ENCODE measurements at regions not wholly inside any gene's neighbourhood (a gene's known extent, or its start where the extent isn't known, plus 50 kb on each side); places are given as distances from the start of the nearest gene placed in this dataset.
"Not testable (repeated sequence)": the region's sequence is repeated elsewhere in the genome, so short reads cannot be mapped to it uniquely, and the experiment has no call there.

- H3K9me3 Mint-ChIP-seq; H3K4me3 Mint-ChIP-seq; POLR2A ChIA-PET; H3K27me3 Mint-ChIP-seq; H3K4me1 Mint-ChIP-seq (ENCODE audit: low read depth); DNase-seq; intact Hi-C loops (cut with micrococcal nuclease); CTCF ChIA-PET; H3K36me3 Mint-ChIP-seq; H3K27ac Mint-ChIP-seq: not testable (repeated sequence)
Observed at GRCh38 chr1:25171013-25171412, 61.3 kb downstream of the SYF2 start.

DNA sequence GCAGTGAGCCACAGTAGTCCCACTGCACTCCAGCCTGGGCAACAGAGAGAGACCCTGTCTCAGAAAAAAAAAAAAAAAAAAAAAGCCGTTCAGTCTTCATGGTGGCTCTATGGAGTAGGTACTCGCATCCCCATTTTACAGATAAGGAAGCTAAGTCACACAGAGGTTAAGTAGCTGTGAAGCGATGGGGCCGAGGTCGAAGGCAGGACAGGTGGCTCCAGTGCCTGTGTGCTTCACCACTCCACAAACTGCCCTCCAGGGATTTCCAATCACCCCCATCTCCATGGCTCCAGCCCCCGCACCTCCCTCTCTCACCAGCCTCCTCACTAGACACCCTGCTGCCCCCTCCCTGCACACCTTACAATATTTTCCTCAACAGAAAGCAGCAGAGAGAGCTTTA, 61.9 kb downstream of the SYF2 start:
- CTCF ChIA-PET, result no interaction called here
- no peak overlapping the region for H3K4me3 Mint-ChIP-seq
- intact Hi-C loops (cut with micrococcal nuclease), result no loop called here
- no peaks in the 10 kb centered on the region for H3K4me1 Mint-ChIP-seq (ENCODE audit: low read depth)
- H3K36me3 Mint-ChIP-seq, result no peaks in the 10 kb centered on the region
- POLR2A ChIA-PET, result no interaction called here
- H3K27me3 Mint-ChIP-seq, result no peaks in the 10 kb centered on the region
- no peaks in the 10 kb centered on the region for H3K9me3 Mint-ChIP-seq
- no peak overlapping the region for H3K27ac Mint-ChIP-seq
- no peak for DNase-seq

DNA sequence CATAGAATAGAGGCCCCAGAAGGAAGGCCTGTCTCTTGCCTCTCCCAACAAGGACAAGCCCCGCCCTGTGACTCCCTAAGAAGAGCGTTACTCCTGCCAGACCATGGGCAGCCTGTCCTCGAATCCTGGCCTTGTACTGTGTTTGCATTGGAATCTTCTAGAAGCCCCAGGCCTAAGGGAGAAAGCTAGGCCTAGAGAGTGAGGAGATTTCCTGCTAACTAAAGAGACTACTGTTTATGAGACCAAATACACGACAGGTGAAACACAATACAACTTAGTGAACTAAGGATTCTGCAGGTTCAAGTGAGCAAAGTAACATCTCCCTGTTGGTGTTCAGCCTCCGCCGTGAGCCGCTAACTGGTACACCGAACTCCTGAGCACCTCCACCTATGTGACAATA, 62.7 kb downstream of the SYF2 start:
- Mint-ChIP-seq H3K4me3 (no peak overlapping the region), H3K36me3 (no peaks in the 10 kb centered on the region), H3K4me1 (ENCODE audit: low read depth) (no peaks in the 10 kb centered on the region), H3K27me3 (no peaks in the 10 kb centered on the region), H3K9me3 (no peaks in the 10 kb centered on the region), H3K27ac (no peak overlapping the region)
- POLR2A ChIA-PET, result no interaction called here
- no peak for DNase-seq
- intact Hi-C loops (cut with micrococcal nuclease), result no loop called here
- CTCF ChIA-PET, result no interaction called here

- ChIA-PET CTCF (no interaction called here), POLR2A (no interaction called here)
- peaks cover under 1% of the 10 kb centered on the region for H3K9me3 Mint-ChIP-seq
- H3K4me3 Mint-ChIP-seq, result no peak overlapping the region
- H3K36me3 Mint-ChIP-seq, result no peaks in the 10 kb centered on the region
- H3K4me1 Mint-ChIP-seq (ENCODE audit: low read depth), result no peaks in the 10 kb centered on the region
- DNase-seq, result no peak
- no peak overlapping the region for H3K27ac Mint-ChIP-seq
- no peaks in the 10 kb centered on the region for H3K27me3 Mint-ChIP-seq
- intact Hi-C loops (cut with micrococcal nuclease), result no loop called here
Observed at GRCh38 chr1:25169168-25169567, 63.1 kb downstream of the SYF2 start.

- CTCF ChIA-PET, result no interaction called here
- no peak overlapping the region for H3K4me3 Mint-ChIP-seq
- intact Hi-C loops (cut with micrococcal nuclease), result no loop called here
- H3K4me1 Mint-ChIP-seq (ENCODE audit: low read depth), result no peaks in the 10 kb centered on the region
- no peak for DNase-seq
- no peak overlapping the region for H3K27ac Mint-ChIP-seq
- POLR2A ChIA-PET, result no interaction called here
- peaks cover 2% of the 10 kb centered on the region for H3K9me3 Mint-ChIP-seq
- no peaks in the 10 kb centered on the region for H3K36me3 Mint-ChIP-seq
- no peaks in the 10 kb centered on the region for H3K27me3 Mint-ChIP-seq
Observed at GRCh38 chr1:25168193-25169071, 63.9 kb downstream of the SYF2 start.

GRCh38 chr1:25167269-25168192, 64.8 kb downstream of the SYF2 start:
- POLR2A ChIA-PET, result no interaction called here
- no peaks in the 10 kb centered on the region for H3K27me3 Mint-ChIP-seq
- intact Hi-C loops (cut with micrococcal nuclease), result no loop called here
- no peak for DNase-seq
- no peaks in the 10 kb centered on the region for H3K4me1 Mint-ChIP-seq (ENCODE audit: low read depth)
- H3K27ac Mint-ChIP-seq, result no peak overlapping the region
- peaks cover 2% of the 10 kb centered on the region for H3K9me3 Mint-ChIP-seq
- no peaks in the 10 kb centered on the region for H3K36me3 Mint-ChIP-seq
- CTCF ChIA-PET, result no interaction called here
- H3K4me3 Mint-ChIP-seq, result no peak overlapping the region

- Mint-ChIP-seq H3K36me3 (no peaks in the 10 kb centered on the region), H3K27ac (no peak overlapping the region), H3K27me3 (no peaks in the 10 kb centered on the region), H3K4me1 (ENCODE audit: low read depth) (no peaks in the 10 kb centered on the region), H3K9me3 (peaks cover 2% of the 10 kb centered on the region), H3K4me3 (no peak overlapping the region)
- intact Hi-C loops (cut with micrococcal nuclease), result no loop called here
- ChIA-PET POLR2A (no interaction called here), CTCF (no interaction called here)
- DNase-seq, result no peak
Observed at GRCh38 chr1:25166847-25167246, 65.5 kb downstream of the SYF2 start.

GRCh38 chr1:25163986-25164385, 68.3 kb downstream of the SYF2 start:
- Mint-ChIP-seq H3K27me3 (peaks cover 3% of the 10 kb centered on the region), H3K4me1 (ENCODE audit: low read depth) (no peaks in the 10 kb centered on the region), H3K9me3 (peaks cover 2% of the 10 kb centered on the region), H3K4me3 (no peak overlapping the region), H3K27ac (no peak overlapping the region), H3K36me3 (no peaks in the 10 kb centered on the region)
- ChIA-PET POLR2A (no interaction called here), CTCF (no interaction called here)
- intact Hi-C loops (cut with micrococcal nuclease), result no loop called here
- DNase-seq, result no peak

DNA sequence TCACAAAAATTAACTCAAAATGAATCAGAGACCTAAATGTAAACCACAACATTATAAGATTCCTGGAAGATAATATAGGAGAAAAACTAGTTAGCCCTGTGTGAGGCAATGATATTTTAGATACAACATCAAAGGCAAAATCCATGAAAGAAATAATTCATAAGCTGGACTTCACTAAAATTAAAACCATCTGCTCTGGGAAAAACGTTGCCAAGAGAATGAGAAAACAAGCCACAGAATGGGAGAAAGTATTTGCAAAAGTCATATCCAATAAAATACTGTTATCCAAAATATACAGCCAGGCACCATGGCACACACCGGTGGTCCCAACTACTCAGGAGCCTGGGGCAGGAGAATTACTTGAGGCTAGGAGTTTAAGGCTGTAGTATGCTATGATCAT, 70.3 kb downstream of the SYF2 start:
- ChIA-PET POLR2A (no interaction called here), CTCF (interaction anchor here (1.2 kb wide), 1 partner anchor 983 kb away, joined by 3 read pairs; no protein-coding TSS in a partner anchor)
- Mint-ChIP-seq H3K36me3 (no peaks in the 10 kb centered on the region), H3K4me3 (no peak overlapping the region), H3K27me3 (peaks cover 3% of the 10 kb centered on the region), H3K4me1 (ENCODE audit: low read depth) (no peaks in the 10 kb centered on the region), H3K27ac (no peak overlapping the region), H3K9me3 (peaks cover 2% of the 10 kb centered on the region)
- DNase-seq, result no peak
- intact Hi-C loops (cut with micrococcal nuclease), result no loop called here

GRCh38 chr1:25157846-25158245, 74.5 kb downstream of the SYF2 start:
- Mint-ChIP-seq H3K27ac (no peak overlapping the region), H3K9me3 (no peaks in the 10 kb centered on the region), H3K36me3 (no peaks in the 10 kb centered on the region), H3K4me1 (ENCODE audit: low read depth) (no peaks in the 10 kb centered on the region), H3K27me3 (peaks cover 9% of the 10 kb centered on the region), H3K4me3 (no peak overlapping the region)
- DNase-seq, result no peak
- intact Hi-C loops (cut with micrococcal nuclease), result no loop called here
- CTCF ChIA-PET, result no interaction called here
- POLR2A ChIA-PET, result no interaction called here

DNA sequence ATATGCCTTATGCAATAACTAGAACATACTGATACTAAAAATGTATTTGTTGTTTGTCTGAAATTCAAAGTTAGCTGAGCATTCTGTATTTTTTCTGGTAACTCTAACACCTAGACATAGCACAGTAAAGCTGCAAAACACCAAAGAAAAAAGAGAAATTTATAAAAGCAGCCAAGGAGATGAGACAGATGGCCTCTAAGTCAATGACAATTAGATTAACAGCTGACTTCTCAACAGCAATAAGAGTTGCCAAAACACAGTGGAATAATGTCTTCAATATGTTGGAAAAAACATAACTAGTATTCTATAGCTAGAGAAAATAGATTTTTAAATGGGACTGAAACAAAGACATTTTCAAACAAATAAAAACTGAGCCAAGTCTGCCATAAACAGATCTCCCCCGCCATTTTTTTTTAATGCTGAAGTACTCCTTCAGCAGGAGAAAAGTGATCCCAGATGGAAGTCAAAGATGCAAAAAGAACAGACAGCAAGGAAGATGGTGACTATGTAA, 81.3 kb downstream of the SYF2 start:
- ChIA-PET CTCF (interaction anchor here (0.8 to 1.1 kb wide), 2 partner anchors 34 to 55 kb away, joined by 3 read pairs; no protein-coding TSS in a partner anchor), POLR2A (no interaction called here)
- H3K9me3 Mint-ChIP-seq, result no peaks in the 10 kb centered on the region
- no peak overlapping the region for H3K4me3 Mint-ChIP-seq
- no peak for DNase-seq
- H3K4me1 Mint-ChIP-seq (ENCODE audit: low read depth), result no peaks in the 10 kb centered on the region
- no peak overlapping the region for H3K27ac Mint-ChIP-seq
- intact Hi-C loops (cut with micrococcal nuclease), result no loop called here
- peaks cover 27% of the 10 kb centered on the region for H3K27me3 Mint-ChIP-seq
- no peaks in the 10 kb centered on the region for H3K36me3 Mint-ChIP-seq

DNA sequence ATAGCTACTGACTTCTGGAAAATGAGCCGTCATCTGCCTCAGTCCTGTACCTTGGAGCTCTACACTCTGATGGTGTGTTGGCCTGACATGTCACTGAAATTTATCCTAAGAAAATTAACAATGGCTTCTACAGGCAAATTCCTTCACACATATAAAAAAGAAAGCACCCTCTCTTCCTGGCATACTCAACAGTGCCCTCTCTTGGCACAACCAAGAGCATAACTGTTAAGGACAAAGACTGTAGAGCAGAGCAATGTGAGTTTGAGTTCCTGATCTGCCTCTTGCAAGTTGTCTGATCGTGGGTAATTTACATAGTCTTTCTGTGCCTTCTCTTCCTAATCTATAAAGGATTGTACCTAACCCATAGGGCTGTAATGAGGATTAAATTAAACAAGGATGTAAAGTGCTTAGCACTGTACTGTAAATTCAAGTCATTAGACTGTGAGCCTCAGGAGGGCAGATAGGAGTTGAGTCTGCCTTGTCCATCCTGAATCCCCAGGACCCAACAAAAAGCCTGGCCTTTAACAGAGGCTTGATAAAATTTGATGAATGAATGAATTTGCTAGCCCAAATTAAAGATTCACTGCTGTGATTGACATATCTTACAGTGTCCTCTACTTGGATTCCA, 83.5 kb downstream of the SYF2 start:
- Mint-ChIP-seq H3K4me1 (ENCODE audit: low read depth) (no peaks in the 10 kb centered on the region), H3K27me3 (peaks cover 25% of the 10 kb centered on the region), H3K27ac (no peak overlapping the region), H3K36me3 (no peaks in the 10 kb centered on the region), H3K4me3 (no peak overlapping the region), H3K9me3 (no peaks in the 10 kb centered on the region)
- ChIA-PET POLR2A (no interaction called here), CTCF (interaction anchor here (0.6 to 2.9 kb wide), 16 partner anchors 10 to 317 kb away, joined by 3 to 19 read pairs (median 4); no protein-coding TSS in a partner anchor)
- intact Hi-C loops (cut with micrococcal nuclease), result loop anchor here (1.0 to 2.0 kb wide), 2 partner anchors 57 to 300 kb away; no protein-coding TSS in a partner anchor
- DNase-seq, result peak; percentile 37

All from activated CD4-positive, alpha-beta memory T cell treated with anti-CD3 and anti-CD28 coated beads for 36 hours (primary cell).